ENCODE measurements at regions not wholly inside any gene's neighbourhood (a gene's known extent, or its start where the extent isn't known, plus 50 kb on each side); places are given as distances from the start of the nearest gene placed in this dataset.

GRCh38 chr12:67797753-67798152 lies 149.2 kb downstream of the DYRK2 start:
- DNase-seq = no peak

DNA sequence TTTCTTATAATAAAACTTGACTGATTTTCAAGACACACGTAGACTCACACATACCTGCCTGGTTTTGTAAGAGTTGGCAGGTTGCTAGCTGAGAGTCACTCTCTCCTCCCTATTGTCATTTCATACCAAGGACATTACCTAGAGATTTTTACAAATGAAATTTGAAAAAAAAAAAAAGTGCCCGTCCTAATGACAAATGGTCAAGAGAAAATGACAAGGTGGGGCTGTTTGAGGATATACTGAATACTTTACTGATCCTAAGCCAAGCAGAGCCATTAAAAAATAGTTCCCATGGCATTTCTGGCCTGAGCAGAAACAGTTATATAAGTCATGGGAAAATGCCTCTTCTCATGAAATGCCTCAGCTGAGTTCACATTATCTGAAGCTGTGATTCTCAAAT lies 150.2 kb downstream of the DYRK2 start:
- no peak for DNase-seq

GRCh38 chr12:67802731-67803130 lies 154.2 kb downstream of the DYRK2 start:
- no peak for DNase-seq

DNA sequence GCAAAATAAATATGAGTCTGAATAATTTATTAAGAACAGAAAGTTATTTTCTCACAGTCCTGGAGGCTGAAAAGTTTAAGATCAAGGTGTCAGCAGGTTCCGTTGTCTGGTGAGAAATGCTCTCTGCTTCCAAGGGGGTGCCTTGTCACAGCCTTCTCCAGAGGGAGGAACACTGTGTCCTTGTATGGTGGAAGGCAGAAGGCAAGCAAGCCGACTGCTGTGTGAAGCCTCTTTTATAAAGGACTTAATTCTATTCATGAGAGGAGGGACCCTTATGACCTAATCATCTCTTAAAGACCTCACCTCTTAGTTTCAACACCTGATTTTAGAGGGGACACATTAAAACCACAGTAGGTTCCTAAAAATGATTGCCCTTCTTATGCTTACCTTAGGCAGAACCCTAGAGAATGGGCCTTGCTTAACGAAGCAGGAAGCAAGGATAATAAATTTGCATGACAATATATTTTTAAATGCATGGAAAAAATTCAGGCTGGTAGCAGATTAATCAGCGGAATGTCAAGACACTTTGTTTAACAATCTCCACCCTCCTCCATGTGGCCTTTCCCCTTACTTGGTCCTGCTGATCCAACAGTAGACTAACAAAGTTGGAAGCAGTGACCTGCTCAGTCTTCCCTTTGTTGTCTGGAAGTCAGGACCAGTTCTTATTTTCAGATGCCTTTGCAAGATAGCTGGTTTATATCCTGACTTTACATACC lies 154.9 kb downstream of the DYRK2 start:
- no peak for DNase-seq

DNA sequence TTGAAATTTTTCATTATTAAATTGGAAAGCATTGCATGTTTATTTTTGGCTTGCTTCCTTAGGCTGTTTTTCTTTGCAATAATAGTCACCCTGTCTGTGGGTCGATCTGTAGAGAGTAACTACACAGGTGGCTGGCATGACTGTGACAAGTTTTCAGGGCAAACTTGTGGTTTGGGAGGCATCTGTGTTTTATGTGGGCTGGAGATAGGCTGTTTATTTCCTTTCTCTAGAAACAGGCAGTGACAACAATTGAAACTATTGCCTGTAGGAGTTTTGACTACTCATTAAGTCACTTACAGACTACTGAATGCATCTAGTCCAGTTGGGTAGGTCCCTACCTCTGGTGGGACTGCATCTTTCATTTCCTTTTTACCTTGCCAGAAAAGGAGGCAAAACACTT lies 155.6 kb downstream of the DYRK2 start:
- no peak for DNase-seq

GRCh38 chr12:67807814-67808213 lies 159.3 kb downstream of the DYRK2 start:
- no peak for DNase-seq

- no peak for DNase-seq
Measured at GRCh38 chr12:67810166-67810565, 161.6 kb downstream of the DYRK2 start.

DNA sequence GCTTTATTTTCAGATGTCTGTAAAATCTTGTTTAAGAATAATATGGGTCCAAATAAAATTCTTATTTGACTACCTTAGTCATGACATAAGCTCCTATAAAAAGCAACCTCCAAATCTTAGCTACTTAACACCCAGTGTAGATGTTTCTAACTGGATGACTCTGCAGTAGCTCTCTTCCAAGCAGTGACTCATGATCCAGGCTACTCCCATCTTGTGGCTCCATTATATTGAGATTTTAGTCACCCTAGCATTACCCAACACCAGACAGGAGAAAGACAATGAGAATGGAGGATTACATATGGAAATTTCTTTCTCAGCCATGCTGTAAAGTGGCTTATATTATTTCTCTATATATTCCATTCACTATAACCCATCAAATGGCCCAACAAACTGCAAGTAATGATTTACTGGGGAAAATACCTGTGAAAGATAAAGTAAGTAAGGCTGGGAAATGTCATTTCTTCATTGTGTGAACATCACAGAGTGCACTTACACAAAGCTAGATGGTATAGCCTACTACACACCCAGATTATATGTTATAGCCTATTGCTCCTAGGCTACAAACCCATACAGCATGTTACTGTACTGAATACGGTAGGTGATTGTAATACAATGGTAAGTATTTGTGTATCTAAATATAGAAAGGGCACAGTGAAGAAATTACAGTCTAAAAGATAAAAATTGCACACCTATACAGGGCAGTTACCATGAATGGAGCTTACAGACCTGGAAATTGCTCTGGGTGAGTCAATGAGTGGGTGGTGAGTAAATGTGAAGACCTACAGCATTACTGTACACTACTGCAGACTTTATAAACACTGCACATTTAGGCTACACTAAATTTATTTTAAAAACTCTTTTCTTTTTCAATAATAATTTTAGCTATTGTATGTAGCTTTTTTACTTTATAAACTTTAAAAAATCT lies 163.2 kb downstream of the DYRK2 start:
- DNase-seq = no peak

GRCh38 chr12:67813456-67813904 lies 164.9 kb downstream of the DYRK2 start:
- no peak for DNase-seq

- no peak for DNase-seq
Measured at GRCh38 chr12:67816269-67816668, 167.7 kb downstream of the DYRK2 start.

DNA sequence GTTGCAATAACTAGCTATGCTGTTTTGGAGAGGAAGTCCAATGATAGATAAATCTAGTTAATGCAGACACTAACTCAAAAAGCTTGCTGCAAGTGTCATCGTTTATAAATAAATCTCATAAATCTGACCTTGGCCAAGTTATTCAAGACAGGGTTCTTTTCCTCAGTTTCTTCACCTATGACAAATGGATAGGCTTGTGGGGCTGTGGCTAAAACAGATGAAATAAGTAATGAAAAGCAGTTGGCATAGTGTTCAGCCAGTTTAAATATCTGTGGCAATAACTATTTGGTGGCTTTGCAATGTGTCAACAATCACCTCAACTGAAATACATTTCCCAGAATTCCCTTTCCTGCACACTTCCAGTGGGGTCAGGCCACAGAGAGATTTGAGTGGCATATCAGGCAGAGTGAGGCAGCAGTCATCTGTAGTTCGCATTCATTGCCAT lies 169.9 kb downstream of the DYRK2 start:
- no peak for DNase-seq

DNA sequence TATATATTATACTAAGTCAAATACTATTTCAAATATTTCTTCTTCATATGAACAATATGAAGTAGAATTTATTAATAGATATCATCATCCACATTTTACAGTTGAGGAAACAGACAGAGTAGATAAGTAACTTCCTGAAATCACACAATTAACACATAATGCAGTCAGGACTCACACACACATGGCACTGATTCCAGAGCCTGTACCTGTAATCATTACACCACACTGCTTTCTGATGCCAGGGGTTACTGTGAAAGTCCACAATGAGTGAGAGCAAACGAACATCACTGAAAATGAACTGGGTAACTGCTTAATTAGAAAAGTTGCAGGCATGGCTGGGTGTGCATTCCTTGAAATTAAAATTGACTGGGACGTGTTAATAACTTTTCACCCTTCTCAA lies 169.3 kb upstream of the IFNG-AS1 start:
- no peak for DNase-seq

DNA sequence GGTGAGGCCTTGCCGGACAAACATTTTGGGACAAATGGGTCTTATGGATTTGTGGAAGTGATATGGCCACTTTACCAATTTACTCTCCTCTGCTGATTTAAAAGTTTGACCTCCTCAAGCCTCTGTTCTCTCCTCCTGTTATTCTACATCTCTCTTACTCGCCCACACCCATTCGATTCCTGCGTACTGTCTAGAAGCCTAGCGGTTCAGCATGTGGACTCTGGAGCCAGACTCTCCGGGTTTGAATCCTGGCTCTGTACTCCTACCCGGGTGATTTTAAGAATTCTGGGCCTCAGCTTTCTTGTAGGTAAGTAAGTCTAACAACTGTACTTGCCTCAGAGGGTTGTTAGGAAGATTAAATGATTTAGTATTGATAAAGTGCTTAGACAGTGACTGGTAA lies 168.6 kb upstream of the IFNG-AS1 start:
- no peak for DNase-seq

DNA sequence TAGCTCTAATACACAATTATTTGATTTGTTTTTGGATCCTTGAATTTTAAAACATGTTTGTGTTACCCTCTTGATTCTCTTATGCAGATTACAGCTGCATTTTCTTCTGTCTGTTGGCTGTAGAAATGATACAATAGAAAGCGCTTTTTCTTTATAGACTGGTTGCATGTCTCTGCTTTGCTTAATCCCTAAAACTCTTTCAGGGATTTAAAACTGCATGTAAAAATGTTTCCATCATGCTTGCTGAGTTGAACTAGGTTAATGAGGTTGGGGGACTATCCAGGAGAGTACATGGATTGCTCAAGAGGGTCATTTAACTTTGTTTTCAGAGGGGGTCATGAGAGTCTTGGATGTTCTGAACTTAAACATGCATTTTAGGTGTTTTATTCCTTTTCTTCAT lies 166.4 kb upstream of the IFNG-AS1 start:
- DNase-seq = no peak

- no peak for DNase-seq
Measured at GRCh38 chr12:67826148-67826547, 163.1 kb upstream of the IFNG-AS1 start.

GRCh38 chr12:67826946-67827720 lies 162.1 kb upstream of the IFNG-AS1 start:
- no peak for DNase-seq

GRCh38 chr12:67827820-67828383 lies 161.3 kb upstream of the IFNG-AS1 start:
- DNase-seq = peak; percentile 98

- DNase-seq = no peak
Measured at GRCh38 chr12:67829896-67830295, 159.4 kb upstream of the IFNG-AS1 start.

GRCh38 chr12:67832155-67832554 lies 157.1 kb upstream of the IFNG-AS1 start:
- no peak for DNase-seq

DNA sequence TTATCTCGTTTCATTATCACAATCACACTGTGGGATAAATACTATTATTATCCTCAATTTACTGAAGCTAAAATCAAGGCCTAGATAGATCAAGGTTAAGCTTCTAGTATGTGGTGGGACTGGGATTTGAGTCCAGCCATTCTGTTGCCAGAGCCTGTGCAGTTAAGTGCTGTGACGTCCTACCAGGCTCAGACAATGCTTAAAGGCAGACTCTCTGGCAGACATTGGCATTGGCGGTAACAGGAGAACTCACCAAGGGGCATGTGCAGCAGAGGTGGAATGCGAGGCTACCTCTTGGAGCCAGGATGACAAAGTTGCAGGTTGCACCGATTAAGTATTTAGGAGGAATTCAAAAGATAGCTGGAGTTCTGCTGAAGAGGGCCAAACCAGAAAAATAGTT lies 155.6 kb upstream of the IFNG-AS1 start:
- no peak for DNase-seq

DNA sequence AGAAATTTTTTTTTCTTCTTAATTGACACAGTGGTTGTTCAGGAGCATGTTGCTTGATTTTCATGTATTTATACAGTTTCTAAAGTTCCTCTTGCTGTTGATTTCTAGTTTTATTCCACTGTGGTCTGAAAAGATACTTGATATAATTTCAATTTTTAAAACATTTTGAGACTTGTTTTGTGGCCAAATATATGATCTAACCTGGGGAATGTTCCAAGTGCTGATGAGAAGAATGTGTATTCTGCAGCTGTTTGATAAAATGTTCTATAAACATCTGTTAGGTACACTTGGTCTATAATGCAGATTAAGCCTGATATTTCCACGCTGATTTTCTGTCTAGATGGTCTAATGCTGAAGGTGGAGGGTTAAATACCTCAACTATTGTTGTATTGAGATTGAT lies 151.4 kb upstream of the IFNG-AS1 start:
- no peak for DNase-seq

- no peak for DNase-seq
Measured at GRCh38 chr12:67842124-67842523, 147.1 kb upstream of the IFNG-AS1 start.

DNA sequence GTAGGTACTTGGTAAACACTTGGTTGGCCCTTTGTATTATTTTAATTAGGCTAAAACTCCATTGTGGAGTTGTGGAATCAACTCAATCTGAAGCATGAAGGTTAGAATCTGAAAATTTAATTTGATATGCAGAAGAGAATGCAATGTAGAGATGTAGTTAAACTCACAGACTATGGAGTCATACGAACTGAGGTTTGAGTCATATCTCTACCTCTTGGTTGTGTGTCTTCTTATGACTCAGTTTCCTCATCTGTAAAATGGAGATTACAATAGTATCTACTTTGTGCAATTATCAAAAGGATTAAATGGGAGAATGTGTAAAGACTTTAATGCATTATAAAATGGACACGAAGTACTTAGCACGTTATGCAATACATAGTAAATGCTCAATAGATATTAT lies 146.0 kb upstream of the IFNG-AS1 start:
- no peak for DNase-seq

All from GOT3 (cell line).